ENCODE measurements at regions not wholly inside any gene's neighbourhood (a gene's known extent, or its start where the extent isn't known, plus 50 kb on each side); places are given as distances from the start of the nearest gene placed in this dataset.
"Not testable (repeated sequence)": the region's sequence is repeated elsewhere in the genome, so short reads cannot be mapped to it uniquely, and the experiment has no call there.

DNA sequence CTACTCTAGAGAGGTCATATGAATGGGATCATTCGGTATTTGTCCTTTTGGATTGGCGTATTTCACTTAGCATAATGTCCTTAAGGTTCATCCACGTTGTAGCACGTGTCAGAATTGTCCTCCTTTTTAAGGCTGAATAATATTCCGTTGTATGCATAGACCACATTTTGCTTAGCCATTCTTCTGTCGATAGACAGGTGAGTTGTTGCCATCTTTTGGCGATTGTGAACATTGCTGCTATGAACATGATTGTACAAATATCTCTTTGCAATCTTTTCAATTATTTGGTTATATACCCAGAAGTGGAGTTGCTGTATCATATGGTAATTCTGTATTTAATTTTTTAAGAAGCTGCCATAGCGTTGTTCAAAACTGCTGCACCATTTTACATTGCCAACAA is 52.4 kb upstream of the GOLGA8J start:
- DNase-seq = no peak

DNA sequence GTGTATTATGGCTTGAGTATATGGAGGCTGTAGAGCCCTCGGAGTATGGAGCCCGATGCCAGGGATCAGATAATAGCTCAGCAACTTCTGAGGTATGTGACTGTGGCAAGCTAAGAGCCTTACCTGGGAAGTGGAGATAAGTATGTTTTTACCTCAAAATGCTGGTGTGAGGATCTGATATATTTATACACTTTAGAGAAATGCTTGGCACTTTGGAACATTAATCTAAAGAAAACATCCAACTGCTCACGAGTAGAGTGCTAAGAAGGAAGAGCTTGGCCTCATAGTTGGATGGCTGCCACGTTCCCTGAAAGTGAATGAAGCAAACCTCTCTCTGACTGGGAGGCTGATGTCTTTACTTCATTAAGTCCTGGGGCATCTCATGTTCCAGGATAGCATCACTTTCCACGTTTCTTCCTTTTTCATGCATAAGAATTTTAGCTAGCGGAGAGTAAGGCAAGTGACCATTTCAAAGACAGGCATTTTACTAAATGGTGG is 58.9 kb upstream of the GOLGA8J start:
- DNase-seq = no peak

DNA sequence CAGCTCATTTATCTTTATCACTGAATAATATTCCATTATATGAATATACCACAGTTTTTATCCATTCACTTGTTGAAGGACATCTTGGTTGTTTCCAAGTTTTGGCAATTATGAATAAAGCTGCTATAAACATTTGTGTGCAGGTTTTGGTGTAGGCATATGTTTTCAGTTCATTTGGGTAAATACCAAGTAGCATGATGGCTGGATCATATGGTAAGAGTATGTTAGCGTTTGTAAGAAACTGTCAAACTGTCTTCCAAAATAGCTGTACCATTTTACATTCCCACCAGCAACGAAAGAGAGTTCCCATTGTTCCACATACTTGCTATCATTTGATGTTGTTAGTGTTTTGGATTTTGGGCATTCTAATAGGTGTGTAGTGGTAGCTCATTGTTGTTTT is 72.0 kb upstream of the GOLGA8J start:
- no peak for DNase-seq

DNA sequence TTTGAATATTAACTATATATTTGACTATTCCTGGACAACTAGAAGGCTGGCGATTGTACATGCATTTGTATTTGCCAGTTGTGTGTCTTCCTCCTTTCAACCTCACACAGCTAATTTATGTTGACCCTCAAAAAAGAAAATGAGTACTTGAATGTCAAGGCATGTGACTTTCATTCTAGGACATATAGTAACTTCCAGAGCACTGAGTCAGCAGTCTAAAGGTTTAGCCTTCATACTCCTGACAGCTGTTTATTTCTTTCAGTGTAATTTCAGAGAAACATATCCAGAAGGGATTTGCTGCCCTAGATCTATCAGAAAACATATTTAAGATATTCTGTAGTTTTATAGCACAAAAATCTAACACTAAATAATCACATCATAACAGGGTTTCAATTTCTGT is 74.6 kb upstream of the GOLGA8J start:
- no peak for DNase-seq

DNA sequence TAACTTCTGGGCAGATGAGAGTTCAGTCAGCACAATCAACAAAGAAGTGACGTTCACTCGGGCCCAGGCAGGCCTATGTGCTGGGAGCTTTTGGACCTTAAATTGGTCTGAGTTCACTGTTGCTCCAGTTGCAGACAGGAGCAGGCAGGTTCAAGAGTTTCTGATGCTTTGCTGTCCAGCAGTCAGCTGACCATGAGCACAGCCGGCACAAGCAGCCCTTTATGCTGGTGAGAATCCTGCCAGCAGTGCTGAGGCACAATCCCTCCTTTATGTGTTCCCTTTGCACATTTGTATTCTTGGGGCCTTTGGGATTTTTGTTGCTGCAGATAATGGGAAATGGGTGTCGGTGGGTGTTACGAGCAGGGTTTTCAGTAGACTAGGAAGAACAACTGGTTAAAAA is 81.2 kb upstream of the GOLGA8J start:
- no peak for DNase-seq

DNA sequence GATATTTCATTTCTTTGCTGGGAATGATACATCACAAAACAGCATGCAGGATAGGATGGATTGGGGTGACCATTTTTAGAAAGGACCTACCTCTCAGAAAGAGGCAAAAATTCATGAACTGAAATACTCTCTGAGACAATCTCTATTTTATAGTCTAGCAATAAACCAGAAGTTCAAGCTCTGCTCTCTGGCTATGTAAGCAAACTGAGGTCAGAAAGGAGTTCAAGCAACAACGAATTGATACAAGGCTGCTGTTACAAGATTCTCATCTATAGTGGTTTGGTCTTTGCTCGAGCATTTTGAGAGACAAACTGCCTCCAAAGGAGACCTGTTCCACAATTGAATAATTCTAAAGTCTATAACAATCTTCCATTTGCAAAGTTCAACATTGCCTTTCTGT is 84.7 kb upstream of the GOLGA8J start:
- no peak for DNase-seq

DNA sequence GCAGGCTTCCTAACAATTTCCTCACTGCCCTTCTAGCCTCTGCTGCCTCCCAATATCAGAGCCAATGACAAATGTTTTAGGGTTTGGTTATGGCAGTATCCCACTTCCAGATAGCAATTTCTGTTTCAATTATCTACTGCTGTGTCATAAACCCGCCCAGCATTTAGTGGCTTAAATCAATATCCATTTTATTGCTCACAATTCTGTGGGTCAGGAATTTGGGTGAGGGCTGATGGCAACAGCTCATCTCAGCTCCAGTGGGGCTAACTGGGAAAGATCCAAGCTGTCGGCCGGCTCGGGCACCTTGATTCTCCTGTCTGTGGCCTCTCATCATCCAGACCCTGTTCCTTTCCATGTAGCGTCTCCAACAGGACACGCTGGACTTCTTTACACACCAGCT is 85.3 kb upstream of the GOLGA8J start:
- no peak for DNase-seq

DNA sequence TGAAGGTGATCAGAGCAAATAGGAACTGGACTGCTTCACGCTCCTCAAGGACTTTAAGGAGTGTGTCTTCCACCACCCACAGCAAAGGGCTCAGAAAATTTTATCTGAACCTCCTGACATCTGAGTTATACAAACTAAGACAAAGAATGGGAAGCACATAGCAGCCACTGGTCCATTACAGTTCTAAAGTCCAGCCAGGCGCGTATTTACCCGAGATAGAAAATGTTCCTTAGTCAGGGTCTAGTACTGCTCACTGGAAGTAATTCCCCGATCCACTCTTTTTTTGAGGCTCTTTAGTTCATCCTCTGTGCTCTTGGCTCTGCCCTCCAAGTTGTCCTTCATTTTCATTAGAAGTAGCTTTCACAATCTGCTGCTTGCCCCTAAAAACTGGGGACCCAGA is 88.5 kb upstream of the GOLGA8J start:
- DNase-seq = no peak

DNA sequence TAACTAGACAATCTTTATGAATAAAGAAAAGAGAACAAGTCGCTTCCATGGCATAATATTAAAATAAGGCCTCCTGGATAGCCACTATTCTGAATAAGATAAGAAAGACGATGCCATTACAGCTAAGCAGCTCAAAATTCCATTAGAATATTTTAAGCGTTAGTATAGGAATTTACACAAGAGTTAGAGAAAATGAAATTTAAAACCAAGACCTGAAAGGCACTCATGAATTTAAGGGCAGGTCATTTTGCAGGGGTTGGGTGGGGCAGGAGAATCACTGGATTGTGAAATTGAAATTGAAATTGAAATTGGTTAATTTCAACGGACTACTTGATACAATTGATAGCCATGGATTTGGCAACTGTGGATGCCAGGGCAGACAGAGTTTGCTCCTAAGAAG is 91.8 kb upstream of the GOLGA8J start:
- no peak for DNase-seq

DNA sequence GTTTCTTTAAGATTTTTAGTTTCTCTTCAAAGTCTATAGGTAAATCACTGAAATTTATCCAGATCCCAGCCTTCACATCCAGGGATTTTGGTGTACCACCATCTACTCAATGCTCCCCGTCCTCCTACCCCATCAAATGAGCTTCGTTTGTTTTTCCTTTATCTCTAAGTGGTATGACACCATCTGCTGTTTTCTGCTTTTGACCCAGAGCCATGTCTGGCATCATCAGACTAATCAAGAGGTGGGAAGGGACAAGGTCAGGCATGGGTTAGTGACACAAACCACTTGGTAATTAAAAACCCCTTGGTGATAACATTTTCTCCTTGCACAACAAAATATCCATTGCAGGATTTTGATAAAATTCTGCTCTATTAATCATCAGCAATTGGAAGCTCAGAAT is 92.7 kb upstream of the GOLGA8J start:
- DNase-seq = no peak

DNA sequence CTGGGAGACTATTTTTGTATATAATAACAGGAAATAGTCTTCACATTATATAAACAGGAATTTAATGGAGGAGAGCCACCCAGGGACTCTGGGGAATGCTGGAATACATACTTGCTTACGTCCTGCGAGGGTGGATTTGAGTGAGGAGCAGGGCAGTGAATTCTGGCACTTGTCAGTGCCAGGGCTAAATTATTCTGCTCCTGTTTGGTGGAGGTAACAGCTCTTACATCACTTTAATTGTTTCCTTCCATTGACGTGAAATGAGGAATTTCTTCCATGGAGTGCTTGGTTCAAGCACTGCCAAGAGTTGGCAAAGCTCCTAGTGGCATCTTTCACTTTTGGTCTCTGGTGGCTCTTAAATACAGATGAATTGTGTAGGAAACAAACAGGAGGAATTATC is 94.1 kb upstream of the GOLGA8J start:
- DNase-seq = no peak

DNA sequence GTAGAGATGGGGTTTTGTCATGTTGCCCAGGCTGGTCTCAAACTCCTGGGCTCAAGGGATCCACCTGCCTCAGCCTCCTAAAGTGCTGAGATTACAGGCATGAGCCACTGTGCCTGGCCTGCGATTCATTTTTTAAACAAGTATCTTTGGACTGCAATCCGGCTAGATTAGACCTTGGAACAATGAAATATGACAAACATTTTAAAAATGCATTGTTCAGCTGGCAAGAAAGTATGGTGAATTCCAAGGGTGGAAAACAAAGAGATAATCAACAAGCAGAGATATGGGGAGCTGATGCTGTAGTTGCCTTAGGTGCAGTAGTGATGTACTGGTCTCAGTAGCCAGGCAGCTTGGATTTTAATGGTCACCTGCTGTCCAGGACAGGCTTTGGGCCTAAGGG is 95.8 kb upstream of the GOLGA8J start:
- DNase-seq = no peak

DNA sequence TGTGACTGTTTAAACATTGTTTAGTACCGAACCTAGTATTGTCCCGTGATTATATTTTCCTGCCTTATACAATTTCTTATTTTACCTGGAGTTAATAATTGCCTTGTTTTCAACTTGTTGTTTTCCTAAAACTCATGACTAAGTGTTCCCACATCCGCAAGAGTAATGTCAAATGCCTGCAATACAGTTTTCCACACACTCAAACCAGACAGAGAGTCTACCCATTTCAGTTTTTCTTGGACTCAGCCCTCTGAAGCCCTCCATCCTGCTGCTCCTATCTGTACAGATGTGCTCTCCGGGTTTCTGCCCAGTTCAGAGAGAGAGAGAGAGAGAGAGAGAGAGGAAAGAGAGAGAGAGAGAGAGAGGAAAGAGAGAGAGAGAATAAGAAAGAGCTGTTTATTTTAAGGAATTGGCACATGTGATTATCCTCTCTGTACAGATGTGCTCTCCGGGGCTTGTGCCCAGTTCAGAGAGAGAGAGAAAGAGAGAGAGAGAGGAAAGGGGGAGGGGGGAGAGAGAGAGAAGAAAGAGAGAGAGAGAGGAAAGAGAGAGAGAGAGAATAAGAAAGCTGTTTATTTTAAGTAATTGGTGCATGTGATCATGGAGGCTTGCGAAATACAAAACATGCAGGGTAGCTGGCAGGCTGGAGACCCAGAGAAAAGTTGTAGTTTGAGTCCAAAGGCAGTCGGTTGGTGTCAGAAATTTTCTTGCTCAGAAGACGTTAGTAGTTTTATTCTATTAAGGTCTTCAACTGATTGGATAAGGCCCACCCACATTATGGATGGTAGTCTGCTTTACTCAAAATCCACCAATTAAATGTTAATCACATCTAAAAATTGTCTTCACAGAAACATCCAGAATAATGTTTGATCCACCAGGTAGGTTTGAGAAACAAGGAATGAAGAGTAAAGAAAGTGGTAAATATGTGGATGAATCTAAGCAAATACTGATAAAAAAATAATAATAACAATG is 104.1 kb upstream of the GOLGA8J start:
- DNase-seq = no peak

DNA sequence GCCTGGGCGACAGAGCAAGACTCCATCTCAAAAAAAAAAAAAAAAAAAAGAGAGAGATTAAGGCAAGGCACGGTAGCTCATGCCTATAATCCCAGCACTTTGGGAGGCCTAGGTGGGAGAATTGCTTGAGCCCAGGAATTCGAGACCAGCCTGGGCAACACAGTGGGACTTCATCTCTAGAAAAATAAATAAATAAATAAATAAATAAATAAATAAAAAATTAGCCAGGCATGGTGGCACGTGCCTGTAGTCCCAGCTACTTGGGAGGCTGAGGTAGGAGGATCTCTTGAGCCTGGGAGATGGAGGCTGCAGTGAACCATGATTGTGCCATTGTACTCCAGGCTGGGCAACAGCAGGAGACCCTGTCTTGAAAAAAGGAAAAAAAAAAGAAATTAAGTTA is 108.7 kb upstream of the GOLGA8J start:
- DNase-seq = not testable (repeated sequence)

DNA sequence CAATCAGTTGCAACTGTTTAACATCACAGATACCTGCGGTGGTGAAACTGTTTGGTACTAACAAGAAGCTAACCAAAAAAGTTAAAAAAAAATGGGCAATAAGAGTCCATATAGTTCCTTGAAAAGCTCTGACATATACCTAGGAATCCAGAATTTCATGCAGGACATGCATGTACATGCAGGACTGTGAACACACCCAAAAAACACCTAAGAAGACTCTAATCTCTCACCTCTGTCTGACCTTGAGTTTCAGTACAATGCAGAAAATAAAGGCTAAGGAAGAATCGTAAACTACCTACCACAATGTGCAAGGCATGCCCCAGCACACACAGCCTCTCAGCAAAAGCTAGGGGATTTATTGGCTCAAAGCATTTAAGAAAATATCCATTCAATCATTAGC is 110.7 kb upstream of the GOLGA8J start:
- no peak for DNase-seq

DNA sequence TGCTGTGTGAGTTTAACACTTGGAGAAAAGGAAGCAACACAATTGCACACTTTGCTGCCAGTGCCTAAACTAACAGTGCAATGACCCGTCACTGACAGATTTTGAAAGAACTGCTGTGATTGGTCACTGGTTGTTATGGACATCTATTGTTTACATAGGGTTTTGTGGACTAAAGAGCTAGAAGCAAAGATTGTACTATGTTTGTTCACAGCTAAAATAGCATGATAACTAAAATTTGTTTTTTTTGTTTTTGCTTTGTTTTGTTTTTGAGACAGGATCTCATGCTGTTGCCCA is 112.4 kb upstream of the GOLGA8J start:
- DNase-seq = no peak

DNA sequence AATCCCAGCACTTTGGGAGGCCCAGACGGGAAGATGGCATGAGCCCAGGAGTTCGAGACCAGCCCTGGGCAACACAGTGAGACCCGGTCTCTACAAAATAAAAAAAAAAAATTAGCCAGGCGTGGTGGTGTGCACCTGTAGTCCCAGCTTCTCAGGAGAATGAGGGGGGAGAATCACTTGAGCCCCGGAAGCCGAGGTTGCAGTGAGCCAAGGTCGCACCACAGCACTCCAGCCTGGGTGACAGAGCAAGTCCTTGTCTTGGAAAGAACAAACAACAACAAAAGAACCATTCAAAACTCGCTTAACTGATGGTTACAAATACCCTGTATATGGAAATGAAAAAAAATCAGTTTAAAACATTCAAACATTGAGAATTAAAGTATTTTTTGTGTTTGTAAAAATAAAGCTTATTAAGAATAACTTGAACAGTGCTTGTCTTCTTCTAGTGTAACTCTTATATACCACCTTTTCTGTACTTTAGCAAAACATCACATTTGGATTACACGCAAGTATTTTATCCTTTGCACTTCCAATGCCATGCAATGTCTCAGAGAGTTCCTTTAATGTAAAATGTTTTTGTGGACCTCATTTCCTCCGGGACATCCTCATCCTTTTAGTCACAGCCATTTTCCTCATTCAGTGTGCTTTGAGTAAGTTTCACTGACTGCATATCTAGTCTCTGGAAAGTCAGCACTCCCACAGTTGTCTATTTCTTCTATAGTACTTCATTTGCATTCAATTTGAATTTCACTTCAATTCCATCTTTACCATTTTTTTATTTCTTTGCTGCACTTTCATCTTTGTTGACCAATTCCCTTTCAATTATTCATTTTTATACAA is 113.0 kb upstream of the GOLGA8J start:
- no peak for DNase-seq

DNA sequence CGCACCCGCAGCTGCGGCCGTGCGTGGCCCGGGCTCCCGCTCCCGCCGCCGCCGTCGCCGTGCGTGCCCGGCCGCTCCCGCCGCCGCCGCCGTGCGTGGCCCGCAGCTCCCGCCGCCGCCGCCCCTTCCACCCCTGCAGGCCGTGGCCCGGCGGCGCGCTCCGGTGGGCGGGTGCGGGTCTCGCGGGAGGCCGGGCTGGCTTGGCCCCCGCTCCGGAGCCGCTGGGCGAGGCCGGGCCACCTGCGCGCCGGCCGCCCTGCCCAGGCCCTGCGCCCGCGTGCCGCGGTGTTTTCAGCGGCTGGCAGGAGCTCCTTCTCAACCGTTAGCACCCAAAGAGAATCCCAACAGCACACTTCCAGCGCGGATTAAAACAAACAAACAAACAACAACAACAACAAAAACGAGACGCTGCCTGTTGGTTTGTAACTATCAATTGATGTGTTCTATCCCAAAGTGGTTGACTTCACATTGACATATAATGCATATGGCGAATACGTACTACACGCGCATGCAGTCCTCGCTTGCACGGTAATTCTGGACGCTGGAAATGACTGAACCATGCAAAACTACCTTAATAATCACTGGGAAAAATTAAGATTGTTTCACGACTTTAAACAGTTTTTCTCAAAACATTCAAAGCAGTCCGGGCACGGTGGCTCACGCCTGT is 113.7 kb upstream of the GOLGA8J start:
- no peak for DNase-seq

DNA sequence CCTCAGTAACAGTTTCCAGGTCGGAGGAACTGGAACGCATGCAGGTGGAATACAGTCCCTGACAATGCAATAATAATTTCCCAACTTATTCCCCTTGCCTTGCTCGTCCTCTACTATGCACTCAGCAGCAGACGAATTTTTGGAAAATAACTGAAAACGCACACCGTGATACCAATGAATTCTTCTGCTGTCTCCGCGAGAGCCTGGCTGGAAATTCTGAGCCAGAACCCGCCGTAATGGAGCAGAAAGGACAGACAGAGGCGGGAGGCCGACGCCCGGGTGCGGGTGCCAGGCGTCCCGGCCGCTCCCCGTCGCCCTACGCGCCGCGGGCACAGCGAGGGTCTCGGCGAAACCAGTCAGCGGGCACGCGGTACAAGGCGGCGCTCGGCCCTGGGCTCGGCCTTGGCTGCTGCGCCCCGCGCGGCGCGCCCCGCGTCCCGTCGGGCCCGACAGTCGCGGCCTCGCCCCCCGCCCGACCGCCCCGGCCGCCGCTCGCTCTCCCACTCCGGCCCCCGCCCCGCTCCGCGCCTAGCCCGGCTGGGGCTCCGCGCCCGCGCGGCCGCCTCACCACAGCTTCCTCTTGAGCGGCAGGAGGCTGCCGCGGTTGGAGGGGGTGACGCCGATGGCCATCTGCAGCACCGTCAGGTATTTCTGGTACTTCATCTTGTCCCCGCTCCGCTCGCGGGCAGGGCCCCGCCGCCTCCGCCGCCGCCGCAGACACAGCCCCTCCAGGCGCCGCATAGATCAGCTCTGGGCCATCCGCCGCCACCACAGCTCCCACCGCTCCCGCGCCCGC is 114.5 kb upstream of the GOLGA8J start:
- DNase-seq = no peak

DNA sequence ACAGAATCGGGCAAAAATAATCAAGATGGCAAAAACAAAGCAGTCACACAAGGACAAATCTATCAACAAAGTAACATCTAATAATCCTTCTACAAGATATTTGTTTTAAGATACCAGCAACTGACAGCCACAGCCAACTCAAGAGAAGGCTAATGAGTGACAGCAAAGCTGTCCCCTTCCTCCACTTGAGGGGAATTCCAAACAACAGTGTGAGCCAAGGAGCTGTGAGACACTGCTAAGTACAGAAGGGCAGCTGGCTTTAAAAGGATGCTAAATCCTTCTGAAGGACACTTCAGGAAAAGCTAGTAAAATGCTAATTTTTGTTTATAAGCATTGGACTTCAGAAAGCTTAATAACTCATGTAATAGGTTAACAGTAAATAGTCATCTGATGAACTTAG is 120.3 kb upstream of the GOLGA8J start:
- no peak for DNase-seq

DNA sequence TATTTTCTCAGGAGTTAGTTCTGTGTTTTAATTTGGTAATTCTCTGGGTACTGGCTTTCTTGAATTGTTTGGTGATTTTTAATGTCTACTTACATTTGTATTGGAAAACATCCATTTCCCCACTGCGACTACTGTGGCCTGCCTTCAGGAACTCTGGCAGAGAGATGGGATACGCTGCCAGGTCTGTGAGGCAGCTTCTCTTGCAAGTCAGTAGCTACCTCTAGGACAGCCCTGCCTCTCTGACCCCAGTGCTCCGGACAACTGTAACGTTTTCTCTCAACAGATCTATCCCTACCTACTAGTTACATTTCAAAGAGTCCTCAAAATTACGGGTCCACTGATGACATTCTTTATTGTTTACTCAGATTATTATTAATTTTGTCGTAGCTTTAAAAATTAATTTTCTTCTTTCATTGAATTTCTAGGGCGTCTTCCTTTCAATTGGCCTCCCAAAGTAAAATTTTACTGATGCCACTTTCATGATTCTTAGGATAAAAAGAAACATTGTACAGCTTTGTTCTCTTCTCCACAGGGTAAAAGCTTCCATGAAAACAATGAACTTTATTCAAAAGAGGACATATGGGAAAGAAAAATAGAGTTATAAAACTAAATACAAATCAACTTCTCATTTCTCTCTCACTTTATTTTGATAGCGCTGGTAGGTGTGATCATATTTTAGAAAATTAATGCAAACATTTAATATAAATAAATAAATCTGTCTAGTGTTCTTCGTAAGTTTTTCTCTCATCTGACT is 123.2 kb upstream of the GOLGA8J start:
- DNase-seq = no peak

DNA sequence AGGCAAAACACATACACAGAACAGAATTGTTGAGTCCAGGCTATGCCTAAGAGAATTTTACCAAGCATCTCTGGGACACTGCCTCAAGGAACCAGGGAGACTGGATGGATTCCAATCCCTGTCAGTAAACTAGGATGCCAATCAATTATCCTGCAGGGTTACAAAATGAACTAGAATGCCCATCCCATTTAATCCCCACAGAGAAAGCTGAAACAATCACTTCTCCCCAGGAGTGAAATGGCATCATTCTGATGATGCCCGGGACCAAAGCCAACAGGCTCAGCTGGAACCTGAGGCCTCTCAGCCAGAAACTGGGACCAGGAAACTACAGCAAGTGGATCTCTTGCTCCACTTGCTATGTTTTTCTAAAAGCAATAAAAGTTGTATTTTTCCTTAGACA is 130.0 kb upstream of the TJP1 start:
- peak; percentile 32 for DNase-seq

Measured in NCI-H1417 treated with DMSO at 0.1 percent for 48 hours (cell line).